ENCODE measurements at regions not wholly inside any gene's neighbourhood (a gene's known extent, or its start where the extent isn't known, plus 50 kb on each side); places are given as distances from the start of the nearest gene placed in this dataset.

- H4K20me1 ChIP-seq (ENCODE audit: insufficient read depth, low read length): no peaks in the 10 kb centered on the region
- H3K36me3 ChIP-seq (ENCODE audit: insufficient read depth, low read length): no peaks in the 10 kb centered on the region
- H3K79me2 ChIP-seq (ENCODE audit: insufficient read depth, low read length): no peaks in the 10 kb centered on the region
- no peaks in the 10 kb centered on the region for H3K4me1 ChIP-seq (ENCODE audit: insufficient read depth, low read length)
- H3K27me3 Mint-ChIP-seq (ENCODE audit: low read depth, unreplicated experiment): peaks cover 21% of the 10 kb centered on the region
- H3K4me3 ChIP-seq (ENCODE audit: insufficient read depth, low read depth, low read length): no peak overlapping the region
- no peak overlapping the region for H3K4me2 ChIP-seq (ENCODE audit: low read length)
- no peaks in the 10 kb centered on the region for H3K36me3 Mint-ChIP-seq (ENCODE audit: low read depth, unreplicated experiment)
- H3K9me3 Mint-ChIP-seq (ENCODE audit: unreplicated experiment): peaks cover 6% of the 10 kb centered on the region
- no peak overlapping the region for H3K27ac Mint-ChIP-seq (ENCODE audit: unreplicated experiment)
- no peaks in the 10 kb centered on the region for H3K4me1 Mint-ChIP-seq (ENCODE audit: low read depth, unreplicated experiment)
- no peaks in the 10 kb centered on the region for H3K27me3 ChIP-seq (ENCODE audit: insufficient read depth, low read length)
- H3K9me3 ChIP-seq (ENCODE audit: insufficient read depth, low read depth, low read length): no peaks in the 10 kb centered on the region
- no peak overlapping the region for H3K4me3 Mint-ChIP-seq (ENCODE audit: unreplicated experiment)
- H2AFZ ChIP-seq (ENCODE audit: low read depth, low read length): no peak overlapping the region
- no peak for TF ChIP-seq CTCF (IDR thresholded peaks at IDR 0.05; ENCODE audit: insufficient read depth, low read depth, low read length)
- no peak for TF ChIP-seq EZH2 (IDR thresholded peaks at IDR 0.05; ENCODE audit: insufficient read depth, low read length)
- no peak for DNase-seq (ENCODE audit: low read depth)
- H3K27ac ChIP-seq (ENCODE audit: low read depth, low read length): no peak overlapping the region
- H3K9ac ChIP-seq (ENCODE audit: low read length): no peak overlapping the region
- no peak for FAIRE-seq
Observed at GRCh38 chr6:40815731-40816130, 223.3 kb downstream of the UNC5CL start.

GRCh38 chr6:40810171-40810570 lies 223.0 kb upstream of the LRFN2 start:
- no peak overlapping the region for H2AFZ ChIP-seq (ENCODE audit: low read depth, low read length)
- TF ChIP-seq CTCF (IDR thresholded peaks at IDR 0.05; ENCODE audit: insufficient read depth, low read depth, low read length) (no peak), EZH2 (IDR thresholded peaks at IDR 0.05; ENCODE audit: insufficient read depth, low read length) (no peak)
- no peaks in the 10 kb centered on the region for H3K9me3 ChIP-seq (ENCODE audit: insufficient read depth, low read depth, low read length)
- FAIRE-seq: no peak
- peak; percentile 6 for DNase-seq (ENCODE audit: low read depth)
- no peaks in the 10 kb centered on the region for H3K36me3 Mint-ChIP-seq (ENCODE audit: low read depth, unreplicated experiment)
- no peaks in the 10 kb centered on the region for H3K79me2 ChIP-seq (ENCODE audit: insufficient read depth, low read length)
- H3K4me3 Mint-ChIP-seq (ENCODE audit: unreplicated experiment): no peak overlapping the region
- H3K36me3 ChIP-seq (ENCODE audit: insufficient read depth, low read length): no peaks in the 10 kb centered on the region
- peaks cover 12% of the 10 kb centered on the region for H3K27me3 Mint-ChIP-seq (ENCODE audit: low read depth, unreplicated experiment)
- H3K27ac Mint-ChIP-seq (ENCODE audit: unreplicated experiment): peak overlapping the region; percentile 26
- H3K27ac ChIP-seq (ENCODE audit: low read depth, low read length): no peak overlapping the region
- H3K9me3 Mint-ChIP-seq (ENCODE audit: unreplicated experiment): peaks cover 6% of the 10 kb centered on the region
- H3K4me2 ChIP-seq (ENCODE audit: low read length): no peak overlapping the region
- peaks cover 12% of the 10 kb centered on the region for H3K4me1 Mint-ChIP-seq (ENCODE audit: low read depth, unreplicated experiment)
- H4K20me1 ChIP-seq (ENCODE audit: insufficient read depth, low read length): no peaks in the 10 kb centered on the region
- no peak overlapping the region for H3K4me3 ChIP-seq (ENCODE audit: insufficient read depth, low read depth, low read length)
- H3K27me3 ChIP-seq (ENCODE audit: insufficient read depth, low read length): no peaks in the 10 kb centered on the region
- H3K9ac ChIP-seq (ENCODE audit: low read length): no peak overlapping the region
- H3K4me1 ChIP-seq (ENCODE audit: insufficient read depth, low read length): no peaks in the 10 kb centered on the region

GRCh38 chr6:40809627-40810026 lies 222.5 kb upstream of the LRFN2 start:
- Histone ChIP-seq H3K79me2 (ENCODE audit: insufficient read depth, low read length) (no peaks in the 10 kb centered on the region), H3K4me1 (ENCODE audit: insufficient read depth, low read length) (no peaks in the 10 kb centered on the region), H3K27me3 (ENCODE audit: insufficient read depth, low read length) (no peaks in the 10 kb centered on the region), H2AFZ (ENCODE audit: low read depth, low read length) (no peak overlapping the region), H3K4me2 (ENCODE audit: low read length) (no peak overlapping the region), H4K20me1 (ENCODE audit: insufficient read depth, low read length) (no peaks in the 10 kb centered on the region), H3K9me3 (ENCODE audit: insufficient read depth, low read depth, low read length) (no peaks in the 10 kb centered on the region), H3K27ac (ENCODE audit: low read depth, low read length) (no peak overlapping the region), H3K9ac (ENCODE audit: low read length) (no peak overlapping the region), H3K36me3 (ENCODE audit: insufficient read depth, low read length) (no peaks in the 10 kb centered on the region), H3K4me3 (ENCODE audit: insufficient read depth, low read depth, low read length) (no peak overlapping the region)
- no peaks in the 10 kb centered on the region for H3K36me3 Mint-ChIP-seq (ENCODE audit: low read depth, unreplicated experiment)
- no peak overlapping the region for H3K4me3 Mint-ChIP-seq (ENCODE audit: unreplicated experiment)
- H3K4me1 Mint-ChIP-seq (ENCODE audit: low read depth, unreplicated experiment): peaks cover 12% of the 10 kb centered on the region
- peaks cover 6% of the 10 kb centered on the region for H3K9me3 Mint-ChIP-seq (ENCODE audit: unreplicated experiment)
- peaks cover 12% of the 10 kb centered on the region for H3K27me3 Mint-ChIP-seq (ENCODE audit: low read depth, unreplicated experiment)
- no peak for FAIRE-seq
- H3K27ac Mint-ChIP-seq (ENCODE audit: unreplicated experiment): no peak overlapping the region
- DNase-seq (ENCODE audit: low read depth): no peak
- TF ChIP-seq CTCF (IDR thresholded peaks at IDR 0.05; ENCODE audit: insufficient read depth, low read depth, low read length) (no peak), EZH2 (IDR thresholded peaks at IDR 0.05; ENCODE audit: insufficient read depth, low read length) (no peak)

Measured in astrocyte (in vitro differentiated cells and primary cell).